ENCODE measurements at regions not wholly inside any gene's neighbourhood (a gene's known extent, or its start where the extent isn't known, plus 50 kb on each side); places are given as distances from the start of the nearest gene placed in this dataset.

GRCh38 chr12:90896821-90897220 is 58.2 kb downstream of the CCER1 start:
- TF ChIP-seq CTCF (IDR thresholded peaks at IDR 0.05; ENCODE audit: extremely low read depth in 1 of 2, insufficient read depth in 1 of 2, low read depth in 1 of 2, low read length in 2 of 2) (no peak), EZH2 (IDR thresholded peaks at IDR 0.05; ENCODE audit: borderline replicate concordance, low read depth, low read length, severe bottlenecking) (no peak), POLR2AphosphoS5 (IDR thresholded peaks at IDR 0.05; ENCODE audit: insufficient read depth, low read depth, low read length) (no peak), POLR2A (IDR thresholded peaks at IDR 0.05; ENCODE audit: low read depth, low read length) (no peak)
